Putamen (tissue), 1 donor: ENCODE measurements at regions not wholly inside any gene's neighbourhood (a gene's known extent, or its start where the extent isn't known, plus 50 kb on each side); places are given as distances from the start of the nearest gene placed in this dataset.
"Not testable (repeated sequence)": the region's sequence is repeated elsewhere in the genome, so short reads cannot be mapped to it uniquely, and the experiment has no call there.

Experiments
- DNase-seq: peaks from one replicate; pipeline ENCODE4 v3.0.0-alpha.2; 2016; ENCODE audit warnings: low spot score

GRCh38 chr7:150046290-150047194 is 172.8 kb downstream of the ATP6V0E2 start:
- not testable (repeated sequence) for DNase-seq

GRCh38 chr7:150047329-150047728 is 173.6 kb downstream of the ATP6V0E2 start:
- DNase-seq = not testable (repeated sequence)

GRCh38 chr7:150047772-150048171 is 174.0 kb downstream of the ATP6V0E2 start:
- not testable (repeated sequence) for DNase-seq

GRCh38 chr7:150048244-150049011 is 174.7 kb downstream of the ATP6V0E2 start:
- DNase-seq = not testable (repeated sequence)

- not testable (repeated sequence) for DNase-seq
Measured at GRCh38 chr7:150049012-150049655, 175.4 kb downstream of the ATP6V0E2 start.

- not testable (repeated sequence) for DNase-seq
Measured at GRCh38 chr7:150053396-150053795, 179.6 kb downstream of the ATP6V0E2 start.

- not testable (repeated sequence) for DNase-seq
Measured at GRCh38 chr7:150054242-150054641, 180.5 kb downstream of the ATP6V0E2 start.

- DNase-seq = not testable (repeated sequence)
Measured at GRCh38 chr7:150060259-150061221, 186.8 kb downstream of the ATP6V0E2 start.

- DNase-seq = not testable (repeated sequence)
Measured at GRCh38 chr7:150063195-150063594, 189.4 kb downstream of the ATP6V0E2 start.

GRCh38 chr7:150069555-150070313 is 196.0 kb downstream of the ATP6V0E2 start:
- DNase-seq = not testable (repeated sequence)

- not testable (repeated sequence) for DNase-seq
Measured at GRCh38 chr7:150077543-150077942, 203.8 kb downstream of the ATP6V0E2 start.

GRCh38 chr7:150081865-150082264 is 208.1 kb downstream of the ATP6V0E2 start:
- DNase-seq = not testable (repeated sequence)

GRCh38 chr7:150084724-150085123 is 211.0 kb downstream of the ATP6V0E2 start:
- DNase-seq = not testable (repeated sequence)

- not testable (repeated sequence) for DNase-seq
Measured at GRCh38 chr7:150087478-150087877, 213.7 kb downstream of the ATP6V0E2 start.

GRCh38 chr7:150089139-150089538 is 215.4 kb downstream of the ATP6V0E2 start:
- not testable (repeated sequence) for DNase-seq

GRCh38 chr7:150090776-150091175 is 217.0 kb downstream of the ATP6V0E2 start:
- DNase-seq = not testable (repeated sequence)

- DNase-seq = not testable (repeated sequence)
Measured at GRCh38 chr7:150093897-150094296, 220.1 kb downstream of the ATP6V0E2 start.

GRCh38 chr7:150096213-150096994 is 222.6 kb downstream of the ATP6V0E2 start:
- DNase-seq = peak; percentile 5

GRCh38 chr7:150098592-150098991 is 224.6 kb upstream of the LRRC61 start:
- not testable (repeated sequence) for DNase-seq
